Immature natural killer cell (primary cell): ENCODE measurements at regions not wholly inside any gene's neighbourhood (a gene's known extent, or its start where the extent isn't known, plus 50 kb on each side); places are given as distances from the start of the nearest gene placed in this dataset.

Experiments used
- DNase-seq, 3 donors: peaks; one replicate each; pipeline ENCODE4 v3.0.0; 2022; ENCODE audit warnings: mixed read lengths in 1 of 3
- H3K27ac Mint-ChIP-seq, 6 donors: one replicate each; pipeline ENCODE4 v1.8.0; 2020; ENCODE audit warnings: mixed read lengths in 6 of 6, mild to moderate bottlenecking in 5 of 6, inconsistent platforms in 4 of 6, moderate library complexity in 3 of 6
- H3K27me3 Mint-ChIP-seq, 3 donors: one replicate each; pipeline ENCODE4 v1.8.0; 2020 to 2021; ENCODE audit warnings: low read depth in 3 of 3, mild to moderate bottlenecking in 3 of 3, mixed read lengths in 3 of 3, moderate library complexity in 3 of 3, inconsistent platforms in 1 of 3
- H3K36me3 Mint-ChIP-seq, 3 donors: one replicate each; pipeline ENCODE4 v1.8.0; 2020; ENCODE audit warnings: mixed read lengths in 3 of 3, inconsistent platforms in 2 of 3, mild to moderate bottlenecking in 2 of 3
- H3K4me1 Mint-ChIP-seq, 2 donors: one replicate each; pipeline ENCODE4 v1.8.0; 2020; ENCODE audit warnings: inconsistent platforms in 2 of 2, mild to moderate bottlenecking in 2 of 2, mixed read lengths in 2 of 2, moderate library complexity in 1 of 2
- H3K4me3 Mint-ChIP-seq, 5 donors: one replicate each; pipeline ENCODE4 v1.8.0; 2020; ENCODE audit warnings: mild to moderate bottlenecking in 5 of 5, mixed read lengths in 5 of 5, inconsistent platforms in 3 of 5, moderate library complexity in 3 of 5
- H3K9me3 Mint-ChIP-seq, 6 donors: one replicate each; pipeline ENCODE4 v1.8.0; 2020; ENCODE audit warnings: mild to moderate bottlenecking in 6 of 6, mixed read lengths in 6 of 6, inconsistent platforms in 4 of 6, moderate library complexity in 3 of 6

DNA sequence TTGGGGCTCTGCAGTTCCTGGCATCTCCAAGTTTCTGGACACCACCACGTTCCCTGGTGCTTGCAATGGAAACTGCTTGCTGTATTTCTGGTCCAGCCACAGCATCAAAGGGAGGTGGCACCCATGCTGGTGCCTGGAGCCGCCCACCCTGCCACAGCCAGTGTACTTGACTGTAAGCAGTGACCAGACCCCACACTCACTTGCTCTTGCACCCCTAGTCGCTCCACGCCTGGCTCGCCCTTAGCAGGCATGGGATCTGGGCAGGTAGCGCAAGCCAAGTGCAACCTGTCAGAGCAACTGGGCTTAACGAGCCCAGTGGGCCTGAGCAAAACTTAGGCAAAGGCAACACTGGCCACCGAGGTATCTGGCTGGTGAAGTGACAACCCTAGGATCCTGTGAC, 648.2 kb upstream of the PCDH9 start:
- Mint-ChIP-seq H3K27me3 (no peaks in the 10 kb centered on the region), H3K4me3 (no peak overlapping the region), H3K27ac (no peak overlapping the region)

DNA sequence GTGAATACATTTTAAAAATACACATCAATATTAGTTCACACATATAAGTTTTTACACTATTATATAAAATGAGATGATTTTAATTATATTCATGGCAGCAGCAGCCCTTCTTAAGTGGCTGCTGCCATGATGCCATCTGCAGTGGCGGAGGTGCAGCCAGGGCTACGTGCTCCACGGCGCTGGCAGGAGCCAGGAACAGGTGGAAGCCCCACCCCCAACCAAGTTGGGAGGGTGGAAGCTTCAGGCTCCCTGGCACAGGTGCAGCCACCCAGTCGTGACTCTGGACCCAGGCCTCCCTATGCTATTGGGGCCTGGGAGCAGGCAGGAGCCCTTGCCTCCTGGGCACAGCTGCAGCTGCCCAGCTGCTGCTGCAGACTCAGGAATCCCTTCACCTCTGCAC, 646.9 kb upstream of the PCDH9 start:
- Mint-ChIP-seq H3K27me3 (no peaks in the 10 kb centered on the region), H3K36me3 (no peaks in the 10 kb centered on the region), H3K4me3 (no peak overlapping the region), H3K9me3 (peaks cover 6 to 43% (median 10%) of the 10 kb centered on the region in 6 donors), H3K4me1 (no peaks in the 10 kb centered on the region), H3K27ac (no peak overlapping the region)
- DNase-seq = no peak

More for the DNA sequence above, 648.2 kb upstream of the PCDH9 start:
- no peaks in the 10 kb centered on the region for H3K36me3 Mint-ChIP-seq
- peaks cover 6 to 46% (median 10%) of the 10 kb centered on the region in 6 donors for H3K9me3 Mint-ChIP-seq
- no peak for DNase-seq
- no peaks in the 10 kb centered on the region for H3K4me1 Mint-ChIP-seq

DNA sequence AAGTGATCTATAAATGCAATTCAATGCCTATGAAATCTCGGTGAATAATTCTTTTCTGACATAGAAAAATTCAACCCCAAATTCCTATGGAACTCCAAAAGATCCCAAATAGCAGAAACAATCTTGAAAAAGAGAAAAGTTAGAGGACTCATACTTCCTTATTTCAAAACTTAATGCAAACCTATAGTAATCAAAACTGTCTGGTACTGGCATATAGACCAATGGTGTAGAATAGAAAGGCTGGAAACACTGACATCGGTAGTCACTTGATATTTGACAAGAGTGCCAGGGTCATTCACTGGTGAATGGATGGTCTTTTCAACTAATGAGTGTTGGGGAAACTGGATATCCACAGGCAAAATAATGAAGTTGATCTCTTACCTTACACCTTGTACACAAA, 637.1 kb upstream of the PCDH9 start:
- Mint-ChIP-seq H3K36me3 (no peaks in the 10 kb centered on the region), H3K27me3 (no peaks in the 10 kb centered on the region), H3K9me3 (peaks cover 8 to 43% (median 14%) of the 10 kb centered on the region in 6 donors)

DNA sequence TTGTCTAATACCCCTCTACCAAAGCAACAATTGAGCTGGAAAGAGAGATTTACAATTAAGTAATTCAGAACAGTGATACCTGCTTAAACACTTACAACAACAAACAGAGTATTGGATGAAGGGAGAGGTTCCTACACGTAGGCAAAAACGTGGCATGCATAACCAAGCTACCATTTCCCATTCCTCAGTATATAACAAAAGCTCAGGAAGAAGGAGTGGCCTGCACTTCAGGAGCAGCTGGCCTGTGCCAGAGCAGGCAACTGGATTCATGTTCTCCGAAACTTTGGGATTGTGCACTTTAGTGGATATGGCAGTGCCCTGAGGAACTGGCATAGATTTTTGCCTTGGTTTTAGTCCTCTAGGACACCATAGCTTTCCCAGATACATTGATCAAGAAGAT, 630.2 kb upstream of the PCDH9 start:
- no peaks in the 10 kb centered on the region for H3K27me3 Mint-ChIP-seq
- peaks cover 12 to 51% (median 26%) of the 10 kb centered on the region in 6 donors for H3K9me3 Mint-ChIP-seq
- no peak for DNase-seq
- H3K27ac Mint-ChIP-seq = no peak overlapping the region
- H3K36me3 Mint-ChIP-seq = peaks cover 0 to 3% (median 0%) of the 10 kb centered on the region in 3 donors
- no peak overlapping the region for H3K4me3 Mint-ChIP-seq
- H3K4me1 Mint-ChIP-seq = no peaks in the 10 kb centered on the region

More for the DNA sequence above, 637.1 kb upstream of the PCDH9 start:
- Mint-ChIP-seq H3K27ac (no peak overlapping the region), H3K4me3 (no peak overlapping the region), H3K4me1 (no peaks in the 10 kb centered on the region)
- no peak for DNase-seq

DNA sequence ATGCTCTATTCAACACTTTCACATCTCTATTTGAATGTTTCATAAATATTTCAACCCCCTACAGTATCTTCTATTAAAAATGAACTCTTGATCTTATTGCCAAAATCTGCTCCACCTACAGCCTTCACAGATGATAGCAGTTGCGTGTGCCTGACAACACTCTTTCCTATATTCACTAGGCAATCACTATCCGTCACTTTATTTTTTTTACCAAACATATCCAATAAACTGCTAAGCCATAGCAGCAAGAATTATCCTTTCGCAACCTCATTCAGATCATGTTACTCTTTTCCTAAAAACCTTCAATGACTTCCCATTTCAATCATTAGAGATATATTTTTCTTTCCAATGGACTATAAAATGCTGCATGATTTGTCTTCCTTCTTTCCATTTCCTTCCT, 629.8 kb upstream of the PCDH9 start:
- DNase-seq = no peak
- Mint-ChIP-seq H3K36me3 (peaks cover 0 to 3% (median 0%) of the 10 kb centered on the region in 3 donors), H3K27me3 (no peaks in the 10 kb centered on the region), H3K4me3 (no peak overlapping the region), H3K4me1 (no peaks in the 10 kb centered on the region), H3K9me3 (peaks cover 12 to 53% (median 26%) of the 10 kb centered on the region in 6 donors), H3K27ac (no peak overlapping the region)

DNA sequence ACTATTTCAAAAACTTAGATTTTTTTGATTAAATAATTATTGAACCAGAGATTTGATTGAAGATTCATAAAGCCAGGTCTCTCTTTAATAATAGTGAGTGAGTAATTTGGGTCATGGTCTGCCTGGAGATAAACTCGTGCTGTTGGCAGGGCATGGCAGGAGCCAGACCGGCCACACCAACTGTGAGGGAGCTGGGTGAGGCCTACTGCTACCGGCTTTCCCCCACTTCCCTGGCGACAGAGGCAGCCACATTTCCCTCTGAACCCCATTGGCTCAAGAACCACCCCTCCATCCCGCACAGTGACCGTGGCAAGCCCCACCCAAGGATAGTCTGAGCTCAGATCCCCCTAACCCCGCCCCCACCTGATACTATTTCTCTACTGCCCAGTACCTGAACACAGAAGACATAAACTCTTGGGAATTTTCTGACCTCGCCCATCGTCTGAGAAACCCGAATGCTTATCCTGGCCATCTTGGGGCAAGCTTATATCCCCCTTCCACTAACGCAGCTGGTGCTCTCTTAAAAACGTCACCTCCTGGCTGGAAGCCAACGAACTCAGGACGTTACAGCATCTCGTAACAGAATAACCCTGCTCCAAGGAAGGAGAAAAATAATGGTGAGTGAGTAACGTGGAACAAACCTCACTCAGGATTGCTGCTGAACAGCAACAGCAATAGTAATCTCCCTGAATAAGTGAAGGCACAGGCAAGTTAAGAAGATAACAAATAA, 627.6 kb upstream of the PCDH9 start:
- H3K36me3 Mint-ChIP-seq = peaks cover 0 to 3% (median 0%) of the 10 kb centered on the region in 3 donors
- H3K27ac Mint-ChIP-seq = no peak overlapping the region
- no peak for DNase-seq
- H3K9me3 Mint-ChIP-seq = peaks cover 12 to 44% (median 23%) of the 10 kb centered on the region in 6 donors
- no peak overlapping the region for H3K4me3 Mint-ChIP-seq
- no peaks in the 10 kb centered on the region for H3K4me1 Mint-ChIP-seq
- peaks cover 0 to 2% (median 0%) of the 10 kb centered on the region in 3 donors for H3K27me3 Mint-ChIP-seq

DNA sequence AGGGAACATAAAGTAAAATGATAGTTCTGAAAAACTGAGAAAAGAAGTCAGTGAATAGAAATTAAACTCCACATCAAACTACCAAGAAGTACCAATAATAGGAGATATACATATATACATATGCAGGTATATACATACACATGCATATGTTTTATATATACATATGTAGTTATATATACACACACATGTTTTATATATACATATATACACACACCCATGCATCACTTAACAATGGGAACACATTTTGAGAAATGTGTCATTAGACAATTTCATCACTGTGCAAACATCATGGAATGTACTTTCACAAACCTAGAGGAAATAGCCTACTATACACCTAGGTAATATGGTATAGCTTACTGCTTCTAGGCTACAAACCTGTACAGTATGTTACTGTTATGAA, 626.8 kb upstream of the PCDH9 start:
- peaks cover 0 to 6% (median 0%) of the 10 kb centered on the region in 3 donors for H3K36me3 Mint-ChIP-seq
- DNase-seq = no peak
- H3K9me3 Mint-ChIP-seq = peaks cover 11 to 45% (median 23%) of the 10 kb centered on the region in 6 donors
- H3K4me3 Mint-ChIP-seq = no peak overlapping the region
- no peaks in the 10 kb centered on the region for H3K4me1 Mint-ChIP-seq
- H3K27ac Mint-ChIP-seq = no peak overlapping the region
- H3K27me3 Mint-ChIP-seq = peaks cover 0 to 2% (median 0%) of the 10 kb centered on the region in 3 donors

DNA sequence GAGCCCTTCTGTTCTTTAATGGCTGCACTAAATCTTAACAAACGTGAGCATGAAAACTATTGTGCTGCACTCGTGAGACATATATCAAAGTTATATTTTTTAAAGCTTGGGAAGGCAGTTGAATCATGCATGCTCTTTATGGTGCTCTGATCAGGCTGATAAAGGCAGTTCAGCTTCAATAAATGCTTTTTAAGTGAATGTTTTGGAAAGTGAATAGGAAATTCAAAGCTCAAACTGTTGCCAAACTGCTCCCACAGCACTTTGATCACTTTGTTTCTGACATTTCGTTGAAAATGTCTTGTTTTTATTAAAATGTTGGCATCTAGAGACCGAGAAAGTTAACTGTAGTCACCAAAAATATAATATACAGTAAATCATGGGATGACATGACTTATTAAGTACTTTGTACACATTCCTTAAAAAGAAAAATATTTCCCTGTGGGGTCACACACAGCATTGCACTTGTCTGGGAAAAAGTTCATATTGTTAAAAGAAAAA, 625.7 kb upstream of the PCDH9 start:
- H3K36me3 Mint-ChIP-seq = peaks cover 0 to 7% (median 0%) of the 10 kb centered on the region in 3 donors
- no peak for DNase-seq
- H3K27me3 Mint-ChIP-seq = peaks cover 0 to 2% (median 0%) of the 10 kb centered on the region in 3 donors
- peaks cover 12 to 48% (median 24%) of the 10 kb centered on the region in 6 donors for H3K9me3 Mint-ChIP-seq
- no peak overlapping the region for H3K27ac Mint-ChIP-seq
- H3K4me1 Mint-ChIP-seq = no peaks in the 10 kb centered on the region
- no peak overlapping the region for H3K4me3 Mint-ChIP-seq

DNA sequence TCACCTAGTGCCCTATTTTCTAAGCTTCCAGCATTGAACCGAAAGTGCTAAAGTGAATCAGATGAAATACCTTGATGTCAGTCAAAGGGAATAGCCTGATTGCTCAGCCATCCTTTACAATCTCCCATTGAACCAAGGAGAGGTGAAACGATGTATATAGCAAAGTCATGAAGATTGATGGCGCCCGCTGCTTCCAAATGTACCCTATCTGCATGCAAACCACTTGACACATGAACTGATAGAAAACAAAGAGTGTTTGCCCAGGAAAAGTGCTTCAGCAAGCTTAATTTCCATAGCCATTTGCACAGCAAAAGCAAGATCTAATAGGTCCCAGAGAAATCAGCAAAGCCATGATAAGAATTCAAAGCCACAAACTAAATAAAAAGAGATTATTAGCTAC, 624.9 kb upstream of the PCDH9 start:
- Mint-ChIP-seq H3K4me3 (no peak overlapping the region), H3K9me3 (peaks cover 9 to 48% (median 23%) of the 10 kb centered on the region in 6 donors), H3K4me1 (no peaks in the 10 kb centered on the region), H3K27ac (no peak overlapping the region), H3K36me3 (peaks cover 0 to 7% (median 0%) of the 10 kb centered on the region in 3 donors), H3K27me3 (peaks cover 0 to 2% (median 0%) of the 10 kb centered on the region in 3 donors)
- no peak for DNase-seq

DNA sequence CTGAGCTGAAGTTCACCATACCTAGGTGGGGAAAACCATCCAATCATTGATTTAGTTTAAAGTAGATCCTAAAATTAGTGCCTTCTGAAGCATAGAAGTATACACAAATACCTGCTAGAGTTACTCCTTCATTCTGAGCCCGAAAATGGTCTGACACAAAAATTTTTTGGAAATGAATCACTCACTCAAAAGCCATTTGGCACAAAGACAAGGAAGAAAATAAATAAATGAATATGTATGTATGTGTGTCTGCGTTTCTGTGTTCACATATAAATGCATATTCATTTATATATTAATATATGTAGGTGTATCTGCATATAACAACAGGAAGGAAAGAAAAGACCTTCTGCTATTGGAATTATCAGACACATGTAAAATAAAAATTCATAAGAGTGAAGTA, 614.4 kb upstream of the PCDH9 start:
- no peak for DNase-seq
- H3K27me3 Mint-ChIP-seq = peaks cover 0 to 5% (median 0%) of the 10 kb centered on the region in 3 donors
- no peak overlapping the region for H3K4me3 Mint-ChIP-seq
- H3K9me3 Mint-ChIP-seq = peaks cover 12 to 35% (median 20%) of the 10 kb centered on the region in 6 donors
- H3K36me3 Mint-ChIP-seq = peaks cover 0 to 3% (median 0%) of the 10 kb centered on the region in 3 donors
- H3K4me1 Mint-ChIP-seq = no peaks in the 10 kb centered on the region
- H3K27ac Mint-ChIP-seq = no peak overlapping the region

DNA sequence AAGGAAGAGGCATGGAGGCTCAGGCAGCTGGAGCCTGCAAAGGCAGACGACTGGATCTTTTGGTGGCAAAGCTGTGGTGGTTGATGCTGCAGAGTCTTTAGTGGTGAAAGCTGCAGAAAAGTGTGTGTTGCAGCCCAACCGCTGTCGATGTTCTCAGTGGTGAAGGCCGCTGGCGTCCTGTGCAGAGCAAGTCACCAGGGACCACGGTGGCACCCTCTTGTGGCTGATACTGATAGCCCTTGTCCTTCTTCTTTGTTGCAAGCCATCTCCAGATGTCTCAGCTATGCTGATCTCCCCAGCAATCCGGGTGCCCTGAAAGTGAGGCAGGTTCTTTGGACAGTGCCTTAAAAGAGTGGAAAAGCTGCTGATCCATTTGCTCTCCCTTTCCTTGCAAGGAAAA, 610.9 kb upstream of the PCDH9 start:
- peaks cover 0 to 4% (median 0%) of the 10 kb centered on the region in 3 donors for H3K27me3 Mint-ChIP-seq
- peaks cover 0 to 3% (median 0%) of the 10 kb centered on the region in 3 donors for H3K36me3 Mint-ChIP-seq
- H3K4me1 Mint-ChIP-seq = no peaks in the 10 kb centered on the region
- H3K9me3 Mint-ChIP-seq = peaks cover 15 to 40% (median 24%) of the 10 kb centered on the region in 6 donors
- H3K4me3 Mint-ChIP-seq = no peak overlapping the region
- DNase-seq = no peak
- H3K27ac Mint-ChIP-seq = no peak overlapping the region

DNA sequence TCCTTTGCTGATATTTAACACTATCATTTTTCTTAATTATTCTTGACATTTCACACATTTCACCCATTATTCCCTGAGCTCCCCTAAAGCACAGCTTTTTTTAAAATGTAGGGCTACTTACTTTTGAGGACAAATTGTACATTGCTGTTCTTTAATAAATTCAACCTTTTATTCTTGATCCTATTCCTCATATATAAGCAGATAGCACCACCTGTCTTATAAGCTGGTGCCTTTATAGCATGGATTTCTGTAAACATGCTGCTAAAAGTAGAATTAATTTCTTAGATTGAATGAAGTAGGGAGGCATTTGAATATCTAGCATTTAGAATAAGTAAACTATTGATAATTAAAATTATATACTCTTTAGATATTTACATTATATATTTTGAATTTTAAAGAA, 603.4 kb upstream of the PCDH9 start:
- no peaks in the 10 kb centered on the region for H3K4me1 Mint-ChIP-seq
- H3K9me3 Mint-ChIP-seq = peaks cover 9 to 28% (median 16%) of the 10 kb centered on the region in 6 donors
- no peaks in the 10 kb centered on the region for H3K27me3 Mint-ChIP-seq
- no peak overlapping the region for H3K27ac Mint-ChIP-seq
- H3K36me3 Mint-ChIP-seq = no peaks in the 10 kb centered on the region
- DNase-seq = no peak
- H3K4me3 Mint-ChIP-seq = no peak overlapping the region

DNA sequence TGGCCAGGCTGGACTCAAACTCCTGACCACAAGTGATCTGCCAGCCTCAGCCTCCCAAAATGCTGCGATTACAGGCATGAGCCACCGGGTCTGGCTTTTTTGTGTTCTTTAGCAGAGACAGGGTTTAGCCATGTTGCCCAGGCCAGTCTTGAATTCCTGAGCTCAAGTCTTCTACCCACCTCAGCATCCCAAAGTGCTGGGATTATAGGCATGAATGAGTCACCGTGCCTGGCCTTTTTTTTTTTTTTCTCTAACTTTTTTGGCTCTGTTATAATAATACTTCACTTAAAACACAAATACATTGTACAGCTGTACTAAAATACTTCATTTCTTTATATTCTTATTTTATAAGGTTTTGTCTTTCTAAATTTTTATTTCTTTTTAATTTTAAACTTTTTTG, 599.5 kb upstream of the PCDH9 start:
- H3K27ac Mint-ChIP-seq = no peak overlapping the region
- H3K9me3 Mint-ChIP-seq = peaks cover 10 to 42% (median 21%) of the 10 kb centered on the region in 6 donors

DNA sequence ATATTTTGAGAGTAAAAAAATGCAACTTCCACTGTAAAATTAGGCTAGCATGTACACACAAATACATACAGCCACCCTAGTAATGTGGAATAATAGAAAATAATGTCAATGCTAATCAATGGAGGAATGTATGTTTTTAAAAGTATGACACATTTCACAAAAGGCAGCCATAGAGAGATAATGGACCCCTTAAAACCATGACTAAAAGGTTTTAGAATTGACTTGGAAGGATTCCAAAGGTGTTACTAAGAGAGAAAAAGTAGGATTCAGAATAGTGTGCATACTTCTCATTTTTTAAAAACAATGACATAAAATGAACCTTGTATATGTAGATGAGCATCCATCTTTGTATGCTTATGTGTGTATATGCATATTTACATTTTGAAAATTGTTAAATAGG, 597.9 kb upstream of the PCDH9 start:
- Mint-ChIP-seq H3K4me3 (no peak overlapping the region), H3K27ac (no peak overlapping the region), H3K9me3 (peaks cover 10 to 45% (median 24%) of the 10 kb centered on the region in 6 donors), H3K36me3 (no peaks in the 10 kb centered on the region), H3K4me1 (no peaks in the 10 kb centered on the region), H3K27me3 (peaks cover 0 to 1% (median 0%) of the 10 kb centered on the region in 3 donors)
- DNase-seq = no peak

More for the DNA sequence above, 599.5 kb upstream of the PCDH9 start:
- peaks cover 0 to 1% (median 0%) of the 10 kb centered on the region in 3 donors for H3K27me3 Mint-ChIP-seq
- H3K36me3 Mint-ChIP-seq = no peaks in the 10 kb centered on the region
- H3K4me1 Mint-ChIP-seq = no peaks in the 10 kb centered on the region
- DNase-seq = no peak
- H3K4me3 Mint-ChIP-seq = no peak overlapping the region
